ENCODE measurements at regions not wholly inside any gene's neighbourhood (a gene's known extent, or its start where the extent isn't known, plus 50 kb on each side); places are given as distances from the start of the nearest gene placed in this dataset.

DNA sequence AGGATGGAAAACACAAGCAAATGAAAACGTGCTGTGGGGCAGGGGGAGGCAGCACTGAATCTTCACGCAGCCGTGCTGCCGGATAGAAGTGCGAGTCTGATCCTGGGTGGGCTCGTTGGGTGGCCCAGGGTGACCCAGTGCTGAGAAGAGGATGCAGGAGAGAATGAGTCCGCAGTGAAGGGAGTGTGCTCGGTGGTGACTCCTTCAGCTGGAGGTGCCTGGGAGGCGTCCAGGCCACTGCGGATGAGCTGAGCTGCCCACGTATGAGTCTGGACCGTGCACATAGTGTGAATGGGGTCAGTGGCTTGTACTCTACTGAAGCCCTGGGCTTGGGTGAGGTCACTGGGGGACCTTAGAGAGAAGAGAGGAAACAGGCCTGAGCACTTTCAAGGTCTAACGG lies 190.0 kb upstream of the MGMT start:
- Histone ChIP-seq H4K20me1 (replicated peaks; ENCODE audit: control insufficient read depth, extremely low read depth, insufficient read depth, low read length) (no peaks in the 10 kb centered on the region), H3K79me2 (ENCODE audit: control insufficient read depth, insufficient read depth, low read length) (no peaks in the 10 kb centered on the region), H2AFZ (ENCODE audit: low read depth, low read length) (no peak overlapping the region), H3K9ac (replicated peaks; ENCODE audit: extremely low read depth, insufficient read depth, low read length) (no peak overlapping the region), H3K27me3 (ENCODE audit: control insufficient read depth in 2 of 2, insufficient read depth in 2 of 2, low read length in 2 of 2) (no peaks in the 10 kb centered on the region), H3K36me3 (ENCODE audit: control insufficient read depth in 2 of 2, extremely low read depth in 1 of 2, insufficient read depth in 2 of 2, low read length in 2 of 2) (no peaks in the 10 kb centered on the region), H3K27ac (ENCODE audit: insufficient read depth, low read depth, low read length) (no peak overlapping the region), H3K9me1 (replicated peaks; ENCODE audit: control insufficient read depth, extremely low read depth, insufficient read depth, low read length) (no peaks in the 10 kb centered on the region), H3K9me3 (replicated peaks; ENCODE audit: control insufficient read depth, insufficient read depth, low read length) (no peaks in the 10 kb centered on the region), H3K4me2 (ENCODE audit: insufficient read depth, low read length) (no peak overlapping the region), H3K4me3 (replicated peaks in 1 of 3; ENCODE audit: insufficient read depth in 1 of 3, low read depth in 1 of 3, low read length in 3 of 3) (no peak overlapping the region), H3K4me1 (ENCODE audit: control insufficient read depth, extremely low read depth, insufficient read depth, low read length) (no peaks in the 10 kb centered on the region)
- DNase-seq (ENCODE audit: low read depth, low spot score) (no peak), FAIRE-seq (no peak)
- CTCF ChIA-PET: no interaction called here
- dilution Hi-C loops (cut with MboI; ENCODE audit: extremely low pct_ligation_motif_present, low sequenced_read_pairs) (no loop called here), intact Hi-C loops (cut with micrococcal nuclease) (no loop called here)
- TF ChIP-seq, protein P1, sequence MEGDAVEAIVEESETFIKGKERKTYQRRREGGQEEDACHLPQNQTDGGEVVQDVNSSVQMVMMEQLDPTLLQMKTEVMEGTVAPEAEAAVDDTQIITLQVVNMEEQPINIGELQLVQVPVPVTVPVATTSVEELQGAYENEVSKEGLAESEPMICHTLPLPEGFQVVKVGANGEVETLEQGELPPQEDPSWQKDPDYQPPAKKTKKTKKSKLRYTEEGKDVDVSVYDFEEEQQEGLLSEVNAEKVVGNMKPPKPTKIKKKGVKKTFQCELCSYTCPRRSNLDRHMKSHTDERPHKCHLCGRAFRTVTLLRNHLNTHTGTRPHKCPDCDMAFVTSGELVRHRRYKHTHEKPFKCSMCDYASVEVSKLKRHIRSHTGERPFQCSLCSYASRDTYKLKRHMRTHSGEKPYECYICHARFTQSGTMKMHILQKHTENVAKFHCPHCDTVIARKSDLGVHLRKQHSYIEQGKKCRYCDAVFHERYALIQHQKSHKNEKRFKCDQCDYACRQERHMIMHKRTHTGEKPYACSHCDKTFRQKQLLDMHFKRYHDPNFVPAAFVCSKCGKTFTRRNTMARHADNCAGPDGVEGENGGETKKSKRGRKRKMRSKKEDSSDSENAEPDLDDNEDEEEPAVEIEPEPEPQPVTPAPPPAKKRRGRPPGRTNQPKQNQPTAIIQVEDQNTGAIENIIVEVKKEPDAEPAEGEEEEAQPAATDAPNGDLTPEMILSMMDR (IDR thresholded peaks at IDR 0.05; ENCODE audit: extremely low read depth in 1 of 2, insufficient read depth in 1 of 2, low read depth in 1 of 2, low read length in 2 of 2): no peak
- TF ChIP-seq JUN (IDR thresholded peaks at IDR 0.05; ENCODE audit: borderline replicate concordance, insufficient read depth, insufficient read length, low read depth) (no peak), POLR2A (IDR thresholded peaks at IDR 0.05; ENCODE audit: low read depth, low read length) (no peak), GATA2 (IDR thresholded peaks at IDR 0.05; ENCODE audit: insufficient read depth, insufficient read length, low read depth, low read length) (no peak), EZH2 (IDR thresholded peaks at IDR 0.05; ENCODE audit: borderline replicate concordance, low read depth, low read length, severe bottlenecking) (no peak), FOS (IDR thresholded peaks at IDR 0.05; ENCODE audit: borderline replicate concordance, insufficient read depth, low read length) (no peak), POLR2AphosphoS5 (IDR thresholded peaks at IDR 0.05; ENCODE audit: insufficient read depth, low read depth, low read length) (no peak), MYC (IDR thresholded peaks at IDR 0.05; ENCODE audit: low read depth, low read length) (no peak)
- TF ChIP-seq, protein P2, sequence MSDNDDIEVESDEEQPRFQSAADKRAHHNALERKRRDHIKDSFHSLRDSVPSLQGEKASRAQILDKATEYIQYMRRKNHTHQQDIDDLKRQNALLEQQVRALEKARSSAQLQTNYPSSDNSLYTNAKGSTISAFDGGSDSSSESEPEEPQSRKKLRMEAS (IDR thresholded peaks at IDR 0.05; ENCODE audit: insufficient read depth, insufficient read length): no peak
- no TSS peak for BruUV-seq (replicated peaks)
- POLR2A ChIA-PET: no interaction called here
